HG03558 (cell line): ENCODE measurements at regions not wholly inside any gene's neighbourhood (a gene's known extent, or its start where the extent isn't known, plus 50 kb on each side); places are given as distances from the start of the nearest gene placed in this dataset.
A peak's percentile ranks its signal among the peaks of the same experiment; 100 is the strongest.
"Not testable (repeated sequence)": the region's sequence is repeated elsewhere in the genome, so short reads cannot be mapped to it uniquely, and the experiment has no call there.

ENCODE experiments used
- ATAC-seq: cut with Tn5 transposase; IDR thresholded peaks from one replicate; pipeline ENCODE4 v1.9.1; 2021; ENCODE audit warnings: moderate number of reproducible peaks; ENCODE audit not compliant: unreplicated experiment; ENCODE audit errors: extremely low read depth

GRCh38 chr3:514192-514591, 317.6 kb downstream of the CHL1 start:
- ATAC-seq, result no peak

GRCh38 chr3:519026-519425, 322.5 kb downstream of the CHL1 start:
- ATAC-seq, result no peak

GRCh38 chr3:522888-523287, 326.3 kb downstream of the CHL1 start:
- no peak for ATAC-seq

GRCh38 chr3:525415-525814, 328.9 kb downstream of the CHL1 start:
- ATAC-seq, result no peak

- ATAC-seq, result no peak
Measured at GRCh38 chr3:535566-536416, 339.2 kb downstream of the CHL1 start.

DNA sequence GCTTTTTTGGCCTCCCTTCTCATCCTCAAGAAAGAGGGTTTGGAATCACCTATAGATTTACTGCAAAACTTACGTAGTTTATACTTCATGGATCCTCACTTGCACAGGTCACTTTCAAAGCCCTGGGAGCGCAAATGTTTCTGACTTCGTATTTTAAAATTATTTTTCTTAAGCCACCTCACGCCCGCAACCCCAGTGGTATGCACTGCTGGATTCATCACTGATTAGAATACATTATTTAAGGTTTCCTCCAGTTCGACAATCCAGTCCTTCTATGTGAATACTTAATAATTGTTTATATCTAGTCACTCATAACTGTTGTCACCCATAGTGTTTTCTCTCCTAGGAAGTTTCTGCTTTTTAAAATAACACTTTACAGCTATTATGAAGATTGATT, 339.9 kb downstream of the CHL1 start:
- no peak for ATAC-seq

- no peak for ATAC-seq
Measured at GRCh38 chr3:541062-541801, 344.7 kb downstream of the CHL1 start.

- ATAC-seq, result no peak
Measured at GRCh38 chr3:542021-542420, 345.5 kb downstream of the CHL1 start.

- ATAC-seq, result no peak
Measured at GRCh38 chr3:549636-550035, 353.1 kb downstream of the CHL1 start.

DNA sequence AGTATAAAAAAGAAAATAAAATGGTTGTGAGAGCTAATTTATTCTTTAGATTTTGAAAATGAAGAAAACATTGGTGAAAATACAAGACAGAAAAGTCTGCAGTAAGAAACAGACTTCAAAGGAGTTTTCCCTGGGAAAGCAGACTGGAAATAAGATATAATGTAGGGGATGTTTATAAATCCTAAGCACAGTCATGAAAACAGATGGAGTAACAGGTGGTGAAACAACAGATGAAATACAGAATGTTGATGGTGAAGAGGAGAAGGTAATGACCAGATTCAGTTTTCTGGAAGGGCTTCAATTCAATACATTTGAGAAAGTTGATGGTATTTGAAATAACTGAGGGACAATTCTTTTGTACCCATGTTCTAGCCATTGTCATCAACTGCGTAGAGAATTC, 353.9 kb downstream of the CHL1 start:
- ATAC-seq, result no peak

- ATAC-seq, result peak; percentile 98
Measured at GRCh38 chr3:557972-558371, 361.4 kb downstream of the CHL1 start.

GRCh38 chr3:567488-568185, 371.1 kb downstream of the CHL1 start:
- no peak for ATAC-seq

- ATAC-seq, result not testable (repeated sequence)
Measured at GRCh38 chr3:579529-579928, 383.0 kb downstream of the CHL1 start.

DNA sequence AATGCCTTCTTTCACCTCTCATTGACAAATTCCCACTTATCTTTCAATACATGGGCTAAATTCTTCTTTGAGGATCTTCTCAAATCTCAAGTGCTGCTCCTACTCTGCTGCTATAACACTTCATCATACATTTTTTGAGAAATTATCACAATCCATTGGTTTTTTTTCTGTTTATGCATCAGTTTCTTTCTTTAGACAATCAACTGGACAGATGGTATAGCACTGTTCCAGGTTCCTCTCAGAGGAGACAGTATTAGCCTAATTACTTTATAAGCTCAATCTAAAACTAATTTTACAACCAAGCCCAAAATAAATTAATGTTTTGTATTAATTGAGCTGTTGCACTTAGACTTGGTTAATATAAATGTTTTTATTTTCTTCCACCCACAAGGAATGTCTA, 392.5 kb downstream of the CHL1 start:
- ATAC-seq, result not testable (repeated sequence)

DNA sequence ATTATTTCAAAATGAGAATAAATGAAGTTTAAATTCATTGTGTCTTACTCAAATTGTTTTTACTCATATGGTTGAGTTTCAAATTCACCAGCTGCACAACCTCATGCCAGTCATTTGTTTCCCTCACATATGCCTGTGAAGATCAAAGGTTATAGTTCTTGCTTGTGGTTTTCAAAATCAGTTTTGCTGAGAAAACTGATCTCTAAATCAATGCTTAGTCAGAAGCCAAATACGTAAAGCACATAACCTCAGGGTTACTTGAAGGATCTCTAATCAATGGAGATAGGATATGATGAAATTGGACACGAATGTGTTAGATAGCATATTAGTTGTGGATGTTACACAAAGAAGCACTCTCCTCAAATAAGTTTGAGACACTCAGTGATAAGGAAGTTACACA, 400.7 kb downstream of the CHL1 start:
- ATAC-seq, result not testable (repeated sequence)

DNA sequence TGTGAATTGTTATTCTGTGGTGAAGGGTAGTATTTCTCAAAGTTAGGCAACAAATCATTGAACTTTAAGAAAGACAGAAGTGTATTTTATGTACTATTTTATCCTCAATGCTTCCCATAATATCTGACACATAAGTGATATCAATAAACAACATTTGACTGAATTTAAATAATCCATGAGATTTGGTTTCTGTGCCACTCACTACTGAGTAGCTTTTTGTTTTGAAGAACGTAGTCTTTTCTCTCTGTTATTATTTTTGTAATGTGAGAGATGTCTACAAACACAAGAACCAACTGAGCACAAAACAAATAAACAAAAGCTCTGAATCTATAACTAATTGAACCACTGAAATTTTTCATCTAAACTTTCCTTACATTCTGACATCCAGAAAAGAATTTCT, 401.2 kb downstream of the CHL1 start:
- not testable (repeated sequence) for ATAC-seq

DNA sequence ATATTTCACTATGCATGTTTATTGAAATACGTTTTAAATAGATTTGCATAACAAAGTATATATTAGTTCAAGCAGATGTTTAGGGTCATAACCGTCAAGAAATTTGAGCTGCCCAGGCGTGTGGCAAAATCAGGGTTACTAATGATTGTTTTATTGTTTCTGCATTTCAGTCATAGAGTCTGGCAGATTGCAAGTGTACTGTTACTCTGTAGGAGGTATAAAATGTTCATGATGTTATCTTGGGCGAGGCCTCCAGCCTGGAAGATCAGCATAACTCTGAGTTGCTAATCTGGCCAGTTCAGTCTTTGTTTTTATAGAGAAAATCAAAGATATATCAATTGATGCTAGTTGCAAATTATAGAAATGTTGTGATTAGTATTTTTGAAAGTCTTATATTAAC, 410.9 kb downstream of the CHL1 start:
- ATAC-seq, result not testable (repeated sequence)

GRCh38 chr3:621714-622113, 425.2 kb downstream of the CHL1 start:
- ATAC-seq, result no peak

DNA sequence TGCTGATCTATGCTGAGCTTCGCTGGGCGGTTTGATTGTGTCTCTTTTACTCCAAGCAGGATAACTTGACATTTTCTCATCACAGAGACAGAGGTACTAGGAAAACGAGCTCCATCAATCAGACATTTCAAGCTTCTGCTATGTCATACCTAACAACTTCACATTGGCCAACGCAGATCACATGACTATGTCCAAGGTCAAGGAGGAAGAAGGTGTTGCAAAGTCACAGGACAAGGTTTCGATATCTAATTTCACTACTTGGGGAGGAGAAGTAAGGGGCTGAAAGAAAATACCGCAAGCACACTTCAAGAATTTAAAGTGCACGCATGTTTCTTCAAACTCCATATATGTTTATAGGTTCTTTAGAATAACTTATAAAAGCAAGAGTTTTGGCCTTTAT, 425.8 kb downstream of the CHL1 start:
- no peak for ATAC-seq

DNA sequence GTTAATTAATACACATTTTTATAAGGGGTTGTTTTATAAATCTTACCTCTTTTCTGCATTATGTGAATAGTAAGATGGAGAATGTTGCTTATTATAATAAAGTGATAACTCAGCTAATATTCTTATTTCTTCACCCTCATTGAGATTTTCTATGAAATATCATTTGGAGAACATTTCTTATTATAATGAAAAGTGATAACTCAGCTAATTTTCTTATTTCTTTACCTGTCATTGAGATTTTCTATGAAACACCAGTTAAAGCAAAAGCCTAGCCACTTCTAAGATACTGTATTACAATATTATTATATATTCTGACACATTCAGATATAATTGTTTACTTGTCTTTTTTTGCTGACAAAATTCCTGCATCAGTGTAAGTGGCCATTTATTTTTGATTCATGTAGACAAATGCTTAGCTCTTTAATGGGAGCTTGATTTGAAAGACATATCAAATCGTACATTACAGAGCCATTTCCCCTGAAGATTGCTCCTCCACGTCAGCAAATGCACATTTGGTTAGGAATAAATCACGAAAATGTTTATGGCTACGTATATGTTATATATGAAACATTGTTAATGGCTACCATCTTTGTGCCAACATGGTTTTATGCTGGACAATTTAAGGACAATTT, 427.5 kb downstream of the CHL1 start:
- ATAC-seq, result no peak
